ENCODE measurements at regions not wholly inside any gene's neighbourhood (a gene's known extent, or its start where the extent isn't known, plus 50 kb on each side); places are given as distances from the start of the nearest gene placed in this dataset.
"Not testable (repeated sequence)": the region's sequence is repeated elsewhere in the genome, so short reads cannot be mapped to it uniquely, and the experiment has no call there.

DNA sequence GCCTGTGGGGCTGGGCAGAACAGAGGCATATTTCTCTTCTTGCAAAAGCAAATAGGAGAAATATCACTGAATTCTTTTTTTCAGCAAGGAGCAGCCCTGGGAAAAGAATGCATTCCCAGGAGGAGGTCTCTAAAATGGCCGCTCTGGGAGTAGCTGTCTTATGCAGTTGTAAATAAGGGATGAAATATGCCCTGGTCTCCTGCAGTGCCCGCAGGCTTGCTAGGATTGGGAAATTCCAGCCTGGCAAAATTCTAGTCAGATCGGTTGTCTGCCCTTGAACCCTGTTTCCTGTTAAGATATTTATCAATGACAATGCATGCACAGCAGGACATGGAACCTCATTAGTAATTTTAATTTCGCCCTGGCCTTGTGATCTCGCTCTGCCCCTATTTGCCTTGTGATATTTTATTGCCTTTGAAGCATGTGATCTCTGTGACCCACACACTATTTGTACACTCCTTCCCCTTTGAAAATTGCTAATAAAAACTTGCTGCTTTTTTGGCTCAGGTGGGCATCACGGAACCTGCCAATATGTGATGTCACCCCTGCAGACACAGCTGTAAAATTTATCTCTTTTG lies 1993.2 kb downstream of the PCDH9 start:
- no peaks in the 10 kb centered on the region for H3K27me3 ChIP-seq
- intact Hi-C loops (cut with DNase I) = no loop called here
- TF ChIP-seq, protein P1, sequence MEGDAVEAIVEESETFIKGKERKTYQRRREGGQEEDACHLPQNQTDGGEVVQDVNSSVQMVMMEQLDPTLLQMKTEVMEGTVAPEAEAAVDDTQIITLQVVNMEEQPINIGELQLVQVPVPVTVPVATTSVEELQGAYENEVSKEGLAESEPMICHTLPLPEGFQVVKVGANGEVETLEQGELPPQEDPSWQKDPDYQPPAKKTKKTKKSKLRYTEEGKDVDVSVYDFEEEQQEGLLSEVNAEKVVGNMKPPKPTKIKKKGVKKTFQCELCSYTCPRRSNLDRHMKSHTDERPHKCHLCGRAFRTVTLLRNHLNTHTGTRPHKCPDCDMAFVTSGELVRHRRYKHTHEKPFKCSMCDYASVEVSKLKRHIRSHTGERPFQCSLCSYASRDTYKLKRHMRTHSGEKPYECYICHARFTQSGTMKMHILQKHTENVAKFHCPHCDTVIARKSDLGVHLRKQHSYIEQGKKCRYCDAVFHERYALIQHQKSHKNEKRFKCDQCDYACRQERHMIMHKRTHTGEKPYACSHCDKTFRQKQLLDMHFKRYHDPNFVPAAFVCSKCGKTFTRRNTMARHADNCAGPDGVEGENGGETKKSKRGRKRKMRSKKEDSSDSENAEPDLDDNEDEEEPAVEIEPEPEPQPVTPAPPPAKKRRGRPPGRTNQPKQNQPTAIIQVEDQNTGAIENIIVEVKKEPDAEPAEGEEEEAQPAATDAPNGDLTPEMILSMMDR (IDR thresholded peaks at IDR 0.05) = no peak
- no peak for DNase-seq
- WGBS, 2 donors = 69 to 76% methylated on average over 6 of the region's 6 CpGs
- ATAC-seq = no peak
- H3K9me3 ChIP-seq = peaks cover 0 to 2% (median 0%) of the 10 kb centered on the region in 3 donors
- H3K4me3 ChIP-seq = no peak overlapping the region
- no peak overlapping the region for H3K27ac ChIP-seq
- no peaks in the 10 kb centered on the region for H3K36me3 ChIP-seq (replicated peaks in 1 of 2; ENCODE audit: insufficient read depth in 1 of 2, low read depth in 2 of 2)
- H3K4me1 ChIP-seq = no peaks in the 10 kb centered on the region

DNA sequence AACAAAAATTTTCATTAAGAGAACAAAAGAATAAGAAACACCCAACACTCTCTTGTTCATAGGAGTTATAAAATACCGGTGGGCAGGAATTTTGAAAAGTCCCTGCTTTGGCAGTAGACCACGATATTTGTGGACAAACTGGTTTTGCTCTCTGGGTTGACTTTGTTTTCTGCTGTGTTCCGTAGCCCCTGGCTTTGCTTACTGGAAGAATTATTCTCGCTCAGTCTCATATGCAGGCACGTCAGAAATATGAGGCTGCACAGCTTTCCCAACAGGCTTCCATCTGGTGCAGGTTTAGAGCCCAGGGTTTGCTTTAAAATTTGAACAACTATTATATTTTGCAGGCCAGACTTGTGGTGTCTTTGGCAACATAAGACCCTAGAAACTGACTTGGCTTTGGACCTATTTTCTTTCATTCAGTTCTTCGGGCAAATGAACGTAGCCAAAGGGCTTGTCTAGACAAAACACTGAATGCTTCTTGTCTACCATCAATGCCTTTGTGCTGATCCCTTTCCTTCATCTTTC lies 2012.6 kb downstream of the PCDH9 start:
- DNase-seq = no peak
- TF ChIP-seq, protein P1 (IDR thresholded peaks at IDR 0.05) = no peak
- no peak for TF ChIP-seq POLR2A (IDR thresholded peaks at IDR 0.05)
- ATAC-seq = no peak
- no peaks in the 10 kb centered on the region for H3K27me3 ChIP-seq
- intact Hi-C loops (cut with DNase I) = no loop called here
- H3K9me3 ChIP-seq = no peaks in the 10 kb centered on the region
- H3K27ac ChIP-seq = no peak overlapping the region
- H3K4me1 ChIP-seq = no peaks in the 10 kb centered on the region
- 57 to 67% methylated on average over 7 of the region's 7 CpGs for WGBS, 2 donors
- no peaks in the 10 kb centered on the region for H3K36me3 ChIP-seq (replicated peaks in 1 of 2; ENCODE audit: insufficient read depth in 1 of 2, low read depth in 2 of 2)
- no peak overlapping the region for H3K4me3 ChIP-seq

DNA sequence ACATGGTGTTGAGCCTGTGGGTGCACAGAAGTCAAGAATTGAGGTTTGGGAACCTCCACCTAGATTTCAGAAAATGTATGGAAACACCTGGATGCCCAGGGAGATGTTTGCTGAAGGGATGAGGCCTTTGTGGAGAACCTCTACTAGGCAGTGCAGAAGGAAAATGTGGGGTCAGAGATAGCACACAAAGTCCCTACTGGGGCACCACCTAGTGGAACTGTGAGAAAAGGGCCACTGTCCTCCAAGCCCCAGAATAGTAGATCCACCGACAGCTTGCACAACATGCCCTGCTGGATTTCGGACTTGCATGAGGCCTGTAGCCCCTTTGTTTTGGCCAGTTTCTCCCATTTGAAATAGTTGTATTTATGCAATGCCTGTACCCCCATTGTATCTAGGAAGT lies 2027.3 kb downstream of the PCDH9 start:
- H3K27ac ChIP-seq; ATAC-seq; H3K36me3 ChIP-seq (replicated peaks in 1 of 2; ENCODE audit: insufficient read depth in 1 of 2, low read depth in 2 of 2); H3K4me3 ChIP-seq; DNase-seq; intact Hi-C loops (cut with DNase I); H3K4me1 ChIP-seq; H3K27me3 ChIP-seq; H3K9me3 ChIP-seq: not testable (repeated sequence)
- 66 to 71% methylated on average over 2 of the region's 2 CpGs for WGBS, 2 donors

DNA sequence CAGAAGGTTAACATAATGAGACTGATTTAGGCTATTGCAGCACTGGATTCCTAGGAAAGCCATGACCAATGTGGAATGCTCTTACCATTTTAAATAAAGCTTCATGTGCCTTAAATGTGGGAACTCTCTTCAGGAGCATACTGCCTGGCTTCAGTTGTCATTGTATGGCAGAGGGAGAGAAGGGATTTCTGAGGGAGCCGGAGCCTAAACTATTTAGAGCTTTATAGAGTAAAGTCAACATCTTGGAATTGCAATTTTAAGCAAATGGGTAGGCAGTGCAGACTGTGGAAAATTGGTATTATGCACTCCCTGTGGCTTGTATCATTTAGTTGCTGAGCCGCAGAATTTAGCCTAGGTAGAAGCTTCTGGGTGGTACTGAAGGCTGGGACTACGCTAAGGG lies 2041.4 kb downstream of the PCDH9 start:
- peaks cover 0 to 3% (median 0%) of the 10 kb centered on the region in 3 donors for H3K9me3 ChIP-seq
- intact Hi-C loops (cut with DNase I) = no loop called here
- H3K4me1 ChIP-seq = no peaks in the 10 kb centered on the region
- TF ChIP-seq, protein P1 (IDR thresholded peaks at IDR 0.05) = no peak
- TF ChIP-seq POLR2A (IDR thresholded peaks at IDR 0.05) = no peak
- no peak overlapping the region for H3K4me3 ChIP-seq
- no peak for DNase-seq
- H3K27ac ChIP-seq = no peak overlapping the region
- WGBS, 2 donors = 73 to 81% methylated on average over 3 of the region's 3 CpGs
- no peak for ATAC-seq
- H3K36me3 ChIP-seq (replicated peaks in 1 of 2; ENCODE audit: insufficient read depth in 1 of 2, low read depth in 2 of 2) = no peaks in the 10 kb centered on the region
- no peaks in the 10 kb centered on the region for H3K27me3 ChIP-seq

DNA sequence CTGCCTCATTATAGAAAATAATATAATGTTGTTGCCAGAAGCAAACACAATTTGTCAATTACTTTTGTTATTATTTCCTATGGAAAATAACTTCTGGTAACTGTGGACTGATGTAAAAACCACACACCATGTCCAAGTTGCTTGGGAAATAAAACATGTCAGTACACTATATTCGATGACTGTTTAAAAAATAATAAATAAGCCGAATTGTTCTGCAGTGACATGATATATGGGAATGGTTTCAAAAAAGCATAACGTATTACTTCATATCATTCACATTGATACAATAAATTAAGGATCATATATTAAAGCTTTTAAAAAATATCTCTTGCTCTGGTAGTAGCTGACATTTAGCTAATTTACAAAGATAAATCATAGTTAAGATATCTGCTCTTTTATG lies 2062.1 kb downstream of the PCDH9 start:
- no peak for DNase-seq
- ATAC-seq = no peak
- intact Hi-C loops (cut with DNase I) = no loop called here

More for the DNA sequence above, 2062.1 kb downstream of the PCDH9 start:
- no peak overlapping the region for H3K4me3 ChIP-seq
- no peak for TF ChIP-seq POLR2A (IDR thresholded peaks at IDR 0.05)
- TF ChIP-seq, protein P1 (IDR thresholded peaks at IDR 0.05) = no peak
- no peak overlapping the region for H3K27ac ChIP-seq
- 59 to 60% methylated on average over 3 of the region's 3 CpGs for WGBS, 2 donors
- H3K9me3 ChIP-seq = no peaks in the 10 kb centered on the region
- H3K27me3 ChIP-seq = no peaks in the 10 kb centered on the region
- H3K4me1 ChIP-seq = no peaks in the 10 kb centered on the region
- H3K36me3 ChIP-seq (replicated peaks in 1 of 2; ENCODE audit: insufficient read depth in 1 of 2, low read depth in 2 of 2) = no peaks in the 10 kb centered on the region
